ENCODE measurements at regions not wholly inside any gene's neighbourhood (a gene's known extent, or its start where the extent isn't known, plus 50 kb on each side); places are given as distances from the start of the nearest gene placed in this dataset.
"Not testable (repeated sequence)": the region's sequence is repeated elsewhere in the genome, so short reads cannot be mapped to it uniquely, and the experiment has no call there.

DNA sequence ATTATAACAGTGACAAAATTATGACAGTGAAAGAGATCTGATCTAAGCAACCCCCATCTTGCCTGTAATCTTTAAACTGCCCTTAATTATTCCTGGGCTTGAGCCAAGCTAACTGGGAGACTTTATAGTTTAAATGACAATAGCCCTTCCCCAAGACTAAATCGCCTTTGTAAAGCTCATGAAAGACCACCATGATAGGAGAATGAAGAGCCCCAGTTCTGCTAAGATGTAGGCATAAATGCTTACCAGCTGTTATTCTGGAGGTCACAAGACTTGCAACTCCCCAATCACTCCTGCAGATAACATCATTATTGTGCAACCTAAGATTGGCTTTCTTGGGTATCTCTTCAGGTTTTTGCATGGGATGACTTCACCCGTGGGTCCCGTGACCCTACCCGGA, 599.7 kb downstream of the KCNH5 start:
- Mint-ChIP-seq H3K27me3 (no peaks in the 10 kb centered on the region), H3K27ac (no peak overlapping the region), H3K4me3 (no peak overlapping the region), H3K4me1 (no peaks in the 10 kb centered on the region), H3K36me3 (no peaks in the 10 kb centered on the region), H3K9me3 (ENCODE audit: low read depth) (peaks cover 7% of the 10 kb centered on the region)
- CTCF ChIA-PET, result no interaction called here
- DNase-seq (no peak), ATAC-seq (no peak)

DNA sequence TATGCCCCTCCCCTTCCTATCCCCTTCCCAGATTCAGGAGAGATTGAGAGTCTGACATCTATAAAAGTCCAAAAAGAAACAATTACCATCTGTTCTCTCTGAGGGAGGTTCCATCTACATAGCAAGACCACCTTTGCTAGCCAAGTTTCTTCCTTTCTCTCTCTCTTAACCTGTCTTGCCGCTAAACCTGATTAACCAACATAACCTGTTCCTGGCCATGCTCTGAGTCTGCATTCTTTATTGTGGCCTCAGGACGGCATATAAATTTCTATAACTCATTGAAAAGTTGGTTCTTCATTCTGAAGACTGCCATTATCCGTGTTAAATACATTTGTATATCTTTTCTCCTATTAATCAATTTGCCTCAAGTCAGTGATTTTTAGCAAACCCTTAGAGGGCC, 594.0 kb downstream of the KCNH5 start:
- H3K27ac Mint-ChIP-seq, result no peak overlapping the region

DNA sequence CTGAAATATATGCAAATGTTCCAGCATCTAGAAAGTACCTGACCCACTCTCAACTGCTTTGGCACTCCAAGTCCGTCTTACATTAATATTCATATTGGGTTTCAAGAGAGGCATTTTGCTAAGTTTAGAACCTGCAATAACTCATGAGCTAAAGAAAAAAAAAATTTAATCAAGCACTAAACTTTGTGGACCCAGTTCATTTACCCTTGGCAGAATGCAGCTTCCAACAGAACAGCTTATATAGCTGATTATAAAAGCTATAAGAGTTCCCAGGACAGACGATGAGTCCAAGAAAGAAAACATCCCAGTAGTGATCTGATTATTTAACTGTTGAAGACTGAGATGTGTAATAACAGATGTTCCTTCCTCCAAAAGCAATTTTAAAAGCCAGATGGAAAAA, 592.0 kb downstream of the KCNH5 start:
- no peak for DNase-seq
- CTCF ChIA-PET, result no interaction called here
- Mint-ChIP-seq H3K27ac (no peak overlapping the region), H3K27me3 (no peaks in the 10 kb centered on the region), H3K4me3 (no peak overlapping the region), H3K4me1 (no peaks in the 10 kb centered on the region), H3K36me3 (no peaks in the 10 kb centered on the region), H3K9me3 (ENCODE audit: low read depth) (peaks cover 7% of the 10 kb centered on the region)
- ATAC-seq, result no peak

More for the DNA sequence above, 594.0 kb downstream of the KCNH5 start:
- DNase-seq, result no peak
- Mint-ChIP-seq H3K9me3 (ENCODE audit: low read depth) (peaks cover 11% of the 10 kb centered on the region), H3K36me3 (no peaks in the 10 kb centered on the region), H3K4me3 (no peak overlapping the region), H3K27me3 (no peaks in the 10 kb centered on the region), H3K4me1 (no peaks in the 10 kb centered on the region)
- CTCF ChIA-PET, result no interaction called here
- ATAC-seq, result no peak

DNA sequence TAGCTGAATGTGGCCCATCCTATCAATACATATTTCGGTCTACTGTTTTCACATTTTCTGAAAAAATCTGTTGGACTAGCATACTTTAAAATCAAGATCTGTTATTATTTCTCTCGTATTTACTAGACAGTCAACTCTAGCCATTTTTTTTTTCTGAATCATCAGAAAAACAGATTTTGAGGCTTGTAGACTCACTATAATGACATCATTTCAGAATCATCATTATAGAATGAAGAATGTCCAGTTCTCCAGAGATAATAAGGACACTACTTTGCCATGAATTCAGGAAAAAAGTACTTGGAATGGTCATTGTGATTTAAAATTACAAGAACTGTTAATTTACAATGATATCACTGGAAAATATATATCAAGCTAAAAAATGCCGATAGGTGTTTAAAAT, 589.8 kb downstream of the KCNH5 start:
- Mint-ChIP-seq H3K27me3 (no peaks in the 10 kb centered on the region), H3K9me3 (ENCODE audit: low read depth) (peaks cover 7% of the 10 kb centered on the region), H3K36me3 (no peaks in the 10 kb centered on the region), H3K4me1 (no peaks in the 10 kb centered on the region), H3K27ac (no peak overlapping the region), H3K4me3 (no peak overlapping the region)
- ATAC-seq, result no peak
- no peak for DNase-seq
- CTCF ChIA-PET, result interaction anchor here (0.6 kb wide), 1 partner anchor 456 kb away, joined by 4 read pairs; no protein-coding TSS in a partner anchor

DNA sequence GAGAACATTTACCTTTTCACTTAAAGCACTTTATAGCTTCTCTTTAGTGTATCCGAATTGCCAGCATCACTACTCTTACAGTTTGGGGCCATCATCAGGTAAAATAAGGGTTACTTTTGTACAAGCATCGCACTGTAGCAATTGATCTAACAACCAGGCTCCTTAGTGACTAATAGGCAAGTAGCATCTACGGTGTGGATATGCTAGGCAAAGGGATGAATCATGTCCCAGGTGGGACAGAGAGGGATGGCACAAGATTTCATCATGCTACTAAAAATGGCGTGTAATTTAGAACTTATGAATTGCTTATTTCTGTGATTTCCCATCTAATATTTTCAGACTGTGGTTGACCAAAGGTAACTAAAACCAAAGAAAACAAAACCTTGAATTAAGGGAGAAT, 582.3 kb downstream of the KCNH5 start:
- Mint-ChIP-seq H3K9me3 (ENCODE audit: low read depth) (no peaks in the 10 kb centered on the region), H3K4me1 (no peaks in the 10 kb centered on the region), H3K27ac (no peak overlapping the region), H3K27me3 (no peaks in the 10 kb centered on the region), H3K36me3 (no peaks in the 10 kb centered on the region), H3K4me3 (no peak overlapping the region)
- no peak for ATAC-seq
- CTCF ChIA-PET, result no interaction called here
- no peak for DNase-seq

DNA sequence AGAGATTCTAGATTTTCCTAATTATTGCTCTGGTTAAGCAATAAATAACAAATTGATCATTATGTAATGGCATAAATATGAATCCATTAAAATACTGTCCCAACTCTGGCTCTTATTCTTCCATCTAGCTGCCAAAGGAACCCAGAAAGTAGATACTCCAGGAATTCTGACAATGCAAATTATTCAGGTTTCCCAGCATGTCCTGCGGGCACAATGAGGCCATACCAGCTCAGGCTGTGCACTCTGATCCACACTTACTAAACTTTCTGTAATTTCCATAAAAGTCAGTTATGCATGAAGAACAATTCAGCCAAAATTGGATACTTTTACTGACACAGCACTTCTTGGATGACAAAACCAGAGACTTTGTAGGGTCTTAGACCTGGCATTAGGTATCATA, 576.3 kb downstream of the KCNH5 start:
- Mint-ChIP-seq H3K9me3 (ENCODE audit: low read depth) (peaks cover 2% of the 10 kb centered on the region), H3K4me1 (no peaks in the 10 kb centered on the region), H3K27ac (no peak overlapping the region), H3K27me3 (no peaks in the 10 kb centered on the region), H3K4me3 (no peak overlapping the region), H3K36me3 (no peaks in the 10 kb centered on the region)
- CTCF ChIA-PET, result no interaction called here
- ATAC-seq (no peak), DNase-seq (no peak)

DNA sequence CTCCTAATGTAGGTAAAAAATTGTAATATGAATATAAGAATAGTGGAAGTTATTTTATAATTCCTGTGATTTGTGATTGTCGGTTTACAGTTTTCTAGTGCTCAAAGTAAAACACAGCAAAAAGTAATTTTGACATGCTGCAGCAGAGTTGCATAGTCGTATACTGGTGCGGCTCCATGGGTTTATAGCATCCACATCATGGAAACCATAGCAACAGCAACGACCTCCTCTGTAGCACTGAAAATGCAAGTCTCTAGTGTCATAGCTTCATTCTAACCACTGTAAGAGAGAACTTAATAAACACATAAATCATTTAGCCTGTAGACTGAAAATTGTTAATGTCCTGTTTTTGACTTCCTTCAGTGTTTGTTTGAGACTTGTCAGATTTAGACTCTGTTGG, 574.3 kb downstream of the KCNH5 start:
- no peaks in the 10 kb centered on the region for H3K36me3 Mint-ChIP-seq
- H3K27me3 Mint-ChIP-seq, result no peaks in the 10 kb centered on the region
- no peaks in the 10 kb centered on the region for H3K4me1 Mint-ChIP-seq
- H3K27ac Mint-ChIP-seq, result no peak overlapping the region
- peaks cover 2% of the 10 kb centered on the region for H3K9me3 Mint-ChIP-seq (ENCODE audit: low read depth)
- no peak for DNase-seq
- H3K4me3 Mint-ChIP-seq, result no peak overlapping the region
- no peak for ATAC-seq
- CTCF ChIA-PET, result no interaction called here

DNA sequence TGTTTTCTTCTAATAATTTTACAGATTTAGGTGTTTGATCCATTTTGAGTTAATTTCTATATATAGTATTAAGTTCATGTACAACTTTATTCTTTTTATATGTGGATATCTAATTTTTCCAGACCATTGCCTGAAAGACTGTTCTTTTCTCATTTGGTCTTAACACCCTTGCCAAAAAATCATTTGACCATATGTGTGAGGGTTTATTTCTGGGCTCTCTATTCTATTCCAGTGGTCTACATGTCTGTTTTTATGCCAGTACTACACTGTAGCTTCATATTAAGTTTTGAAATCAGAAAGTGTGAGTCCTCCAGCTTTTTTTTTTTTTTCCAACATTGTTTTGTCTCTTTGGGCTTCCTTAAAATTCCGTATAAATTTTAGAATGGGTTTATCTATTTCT, 554.1 kb downstream of the KCNH5 start:
- no peaks in the 10 kb centered on the region for H3K36me3 Mint-ChIP-seq
- no peaks in the 10 kb centered on the region for H3K27me3 Mint-ChIP-seq
- CTCF ChIA-PET, result no interaction called here
- ATAC-seq (no peak), DNase-seq (no peak)
- H3K4me1 Mint-ChIP-seq, result no peaks in the 10 kb centered on the region
- H3K27ac Mint-ChIP-seq, result no peak overlapping the region
- H3K4me3 Mint-ChIP-seq, result no peak overlapping the region
- H3K9me3 Mint-ChIP-seq (ENCODE audit: low read depth), result peaks cover 10% of the 10 kb centered on the region

DNA sequence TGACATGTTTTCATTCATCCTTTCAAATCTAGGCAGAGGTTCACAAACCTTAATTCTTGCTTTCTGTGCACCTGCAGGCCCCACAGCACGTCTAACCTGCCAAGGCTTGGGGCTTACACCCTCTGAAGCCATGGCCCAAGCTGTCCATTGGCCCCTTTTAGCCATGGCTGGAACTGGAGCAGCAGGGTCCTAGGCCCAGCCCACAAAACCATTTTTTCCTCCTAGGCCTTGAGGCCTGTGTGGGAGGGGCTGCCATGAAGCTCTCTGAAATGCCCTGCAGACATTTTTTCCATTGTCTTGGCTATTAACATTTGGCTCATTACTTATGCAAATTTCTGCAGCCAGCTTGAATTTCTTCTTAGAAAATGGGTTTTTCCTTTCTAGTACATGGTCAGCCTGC, 547.5 kb downstream of the KCNH5 start:
- H3K27ac Mint-ChIP-seq, result no peak overlapping the region
- no peaks in the 10 kb centered on the region for H3K4me1 Mint-ChIP-seq
- no peaks in the 10 kb centered on the region for H3K27me3 Mint-ChIP-seq
- no peak for DNase-seq
- peaks cover 20% of the 10 kb centered on the region for H3K9me3 Mint-ChIP-seq (ENCODE audit: low read depth)
- H3K4me3 Mint-ChIP-seq, result no peak overlapping the region
- ATAC-seq, result no peak
- CTCF ChIA-PET, result no interaction called here
- H3K36me3 Mint-ChIP-seq, result no peaks in the 10 kb centered on the region

DNA sequence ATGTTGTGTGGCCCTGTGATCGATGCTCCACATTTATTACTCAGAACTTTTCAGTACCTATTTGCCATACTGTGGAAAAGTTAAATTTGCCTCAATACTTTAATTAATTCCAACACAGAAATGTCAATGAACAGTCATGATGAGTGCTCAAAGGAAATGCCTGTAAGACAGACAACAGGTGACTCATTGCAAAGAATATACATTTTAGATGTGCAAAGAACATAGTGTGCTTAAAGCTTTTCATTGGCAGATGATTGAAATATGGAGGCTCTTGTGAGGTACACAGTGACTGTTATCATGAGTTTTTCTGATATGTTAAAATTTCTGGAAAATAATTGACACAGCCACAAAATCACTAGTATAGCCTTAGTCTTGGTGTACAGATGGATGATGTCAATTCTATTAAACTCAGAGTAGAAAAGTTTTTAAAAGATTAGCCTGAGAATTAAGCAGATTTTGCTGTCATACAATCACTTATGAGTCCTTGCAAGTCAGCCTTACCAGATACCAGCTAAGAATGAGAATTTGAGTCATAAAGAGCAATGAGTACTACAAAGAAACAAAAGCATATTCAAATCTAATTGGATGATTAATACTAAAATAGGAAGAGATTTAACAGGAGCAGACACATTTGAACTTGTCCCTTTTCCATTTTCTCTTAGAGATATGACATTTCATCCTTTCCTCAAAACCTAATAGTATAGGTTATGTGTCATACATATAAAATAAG, 544.1 kb downstream of the KCNH5 start:
- Mint-ChIP-seq H3K27ac (no peak overlapping the region), H3K4me3 (no peak overlapping the region), H3K9me3 (ENCODE audit: low read depth) (peaks cover 18% of the 10 kb centered on the region), H3K4me1 (no peaks in the 10 kb centered on the region), H3K36me3 (no peaks in the 10 kb centered on the region), H3K27me3 (no peaks in the 10 kb centered on the region)
- CTCF ChIA-PET, result no interaction called here
- no peak for DNase-seq
- ATAC-seq, result no peak

DNA sequence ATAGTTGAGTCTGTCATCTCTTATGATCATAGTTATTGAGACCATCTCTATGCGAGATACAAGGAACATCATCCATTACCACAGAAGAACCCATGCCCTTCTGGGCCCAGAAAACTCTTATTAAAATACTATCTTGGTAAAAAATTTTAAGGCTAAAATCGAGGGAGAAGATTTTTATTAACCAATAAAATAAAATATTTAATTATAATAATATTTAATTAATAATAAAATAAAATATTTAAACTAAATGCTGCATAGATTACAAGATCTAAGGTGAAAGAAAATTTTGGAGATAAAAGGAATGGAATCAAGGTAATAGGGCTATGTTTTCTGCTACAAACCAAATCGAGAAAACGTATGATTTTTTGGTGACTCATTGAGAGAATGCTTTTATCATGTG, 540.2 kb downstream of the KCNH5 start:
- CTCF ChIA-PET, result no interaction called here
- no peaks in the 10 kb centered on the region for H3K36me3 Mint-ChIP-seq
- no peak overlapping the region for H3K4me3 Mint-ChIP-seq
- no peak overlapping the region for H3K27ac Mint-ChIP-seq
- H3K27me3 Mint-ChIP-seq, result no peaks in the 10 kb centered on the region
- DNase-seq (no peak), ATAC-seq (no peak)
- H3K4me1 Mint-ChIP-seq, result no peaks in the 10 kb centered on the region
- H3K9me3 Mint-ChIP-seq (ENCODE audit: low read depth), result peaks cover 8% of the 10 kb centered on the region

DNA sequence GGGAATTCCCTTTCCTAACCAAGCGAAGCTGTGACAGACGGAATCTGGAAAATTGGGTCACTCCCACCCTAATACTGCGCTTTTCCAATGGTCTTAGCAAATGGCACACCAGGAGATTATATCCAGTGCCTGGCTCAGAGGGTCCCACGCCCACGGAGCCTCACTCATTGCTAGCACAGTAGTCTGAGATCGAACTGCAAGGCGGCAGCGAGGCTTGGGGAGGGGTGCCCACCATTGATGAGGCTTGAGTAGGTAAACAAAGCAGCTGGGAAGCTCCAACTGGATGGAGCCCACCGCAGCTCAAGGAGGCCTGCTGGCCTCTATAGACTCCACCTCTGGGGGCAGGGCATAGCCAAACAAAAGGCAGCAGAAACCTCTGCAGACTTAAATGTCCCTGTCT, 523.9 kb downstream of the KCNH5 start:
- H3K27me3 Mint-ChIP-seq, H3K4me1 Mint-ChIP-seq, CTCF ChIA-PET, ATAC-seq, H3K27ac Mint-ChIP-seq, DNase-seq, H3K36me3 Mint-ChIP-seq, H3K4me3 Mint-ChIP-seq: not testable (repeated sequence)
- peaks cover 13% of the 10 kb centered on the region for H3K9me3 Mint-ChIP-seq (ENCODE audit: low read depth)

DNA sequence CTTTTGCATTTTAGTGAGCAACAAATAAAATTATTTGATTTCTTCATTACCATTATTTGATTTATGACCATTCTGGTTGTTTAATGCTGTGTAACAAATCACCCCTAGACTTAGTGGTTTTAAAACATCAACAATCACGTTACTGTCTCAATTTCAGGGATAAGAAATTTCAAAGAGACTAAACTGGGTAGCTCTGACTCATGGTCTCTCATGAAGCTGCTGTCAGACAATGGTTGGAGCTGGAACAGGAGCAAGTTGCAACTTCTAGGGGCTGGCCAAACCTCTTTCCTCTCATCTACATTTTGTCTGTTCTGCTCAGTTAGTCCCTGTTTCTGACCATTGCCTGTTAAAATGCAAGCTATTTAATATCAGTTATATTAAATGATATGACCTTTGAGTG, 517.0 kb downstream of the KCNH5 start:
- Mint-ChIP-seq H3K4me3 (no peak overlapping the region), H3K4me1 (no peaks in the 10 kb centered on the region), H3K27ac (no peak overlapping the region), H3K36me3 (no peaks in the 10 kb centered on the region), H3K27me3 (no peaks in the 10 kb centered on the region), H3K9me3 (ENCODE audit: low read depth) (peaks cover 5% of the 10 kb centered on the region)
- CTCF ChIA-PET, result no interaction called here
- DNase-seq, result no peak
- ATAC-seq, result no peak

DNA sequence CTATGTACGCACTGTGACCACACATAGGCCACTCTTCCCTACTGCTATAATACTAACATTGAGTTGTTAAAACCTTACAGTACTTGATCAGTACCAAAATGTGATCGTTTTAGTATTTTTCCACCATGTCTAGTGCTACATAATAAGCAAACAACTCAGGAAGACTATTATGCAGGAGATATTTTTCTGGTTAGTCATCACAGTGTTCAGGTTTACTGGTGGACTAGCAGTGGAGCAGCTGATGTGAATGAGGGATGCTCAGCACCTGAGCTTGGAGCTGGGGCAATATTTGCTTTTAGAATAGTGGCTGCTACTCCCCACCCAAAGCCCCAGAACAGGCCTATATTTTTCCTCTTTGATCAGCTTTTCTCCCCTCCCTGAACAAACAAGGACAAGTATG, 513.1 kb downstream of the KCNH5 start:
- H3K27ac Mint-ChIP-seq, result no peak overlapping the region
- H3K36me3 Mint-ChIP-seq, result no peaks in the 10 kb centered on the region
- DNase-seq (no peak), ATAC-seq (no peak)
- H3K9me3 Mint-ChIP-seq (ENCODE audit: low read depth), result peaks cover 7% of the 10 kb centered on the region
- H3K27me3 Mint-ChIP-seq, result no peaks in the 10 kb centered on the region
- H3K4me3 Mint-ChIP-seq, result no peak overlapping the region
- H3K4me1 Mint-ChIP-seq, result no peaks in the 10 kb centered on the region
- CTCF ChIA-PET, result no interaction called here

Data from activated CD8-positive, alpha-beta memory T cell treated with anti-CD3 and anti-CD28 coated beads, Interleukin-2, amount 10 ng/mL, durations not matched to agents 7 days and 5 days (primary cell).